Right kidney (tissue), 1 donor: ENCODE measurements at regions not wholly inside any gene's neighbourhood (a gene's known extent, or its start where the extent isn't known, plus 50 kb on each side); places are given as distances from the start of the nearest gene placed in this dataset.

Source experiments
- DNase-seq: peaks from one replicate; pipeline ENCODE4 v3.0.0-alpha.2; 2016

DNA sequence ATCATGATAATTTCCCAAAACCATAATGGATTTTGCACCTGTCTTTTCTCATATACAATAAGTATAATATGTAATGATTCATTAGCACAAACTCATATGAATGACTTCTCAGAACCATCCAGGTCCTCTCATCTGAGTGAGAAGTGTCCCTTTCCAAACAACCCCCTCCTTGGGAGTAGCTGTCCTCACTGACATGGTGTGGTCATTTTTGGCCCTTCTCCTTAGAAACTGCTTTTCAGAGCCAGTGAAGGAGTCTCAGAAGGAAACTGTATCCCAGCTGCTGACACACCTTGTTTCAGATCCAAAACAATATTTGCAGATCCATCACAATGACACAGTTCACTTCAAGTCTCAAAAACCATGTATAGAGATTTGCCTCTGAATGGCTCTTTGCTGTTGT is 95.5 kb downstream of the MIS18A start:
- DNase-seq: no peak

DNA sequence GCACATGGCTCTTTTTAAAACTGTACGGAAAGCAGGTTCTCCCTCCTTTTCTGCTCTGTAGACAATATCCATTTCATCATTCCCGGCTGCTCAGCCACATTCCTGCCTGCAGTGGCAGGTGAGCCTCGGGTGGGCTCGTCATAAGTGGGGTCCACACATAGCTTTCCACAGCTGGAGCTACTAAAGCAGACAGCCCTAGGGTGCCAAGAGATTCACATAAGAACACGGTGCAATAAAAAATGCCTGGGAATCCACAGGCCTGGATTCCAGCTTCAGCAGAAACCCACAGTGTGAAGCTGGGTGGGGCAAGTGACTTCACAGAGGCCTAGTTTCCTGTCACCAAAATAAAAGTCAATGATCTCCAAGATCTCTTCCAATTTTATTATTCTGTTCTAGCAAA is 96.4 kb downstream of the MIS18A start:
- no peak for DNase-seq

DNA sequence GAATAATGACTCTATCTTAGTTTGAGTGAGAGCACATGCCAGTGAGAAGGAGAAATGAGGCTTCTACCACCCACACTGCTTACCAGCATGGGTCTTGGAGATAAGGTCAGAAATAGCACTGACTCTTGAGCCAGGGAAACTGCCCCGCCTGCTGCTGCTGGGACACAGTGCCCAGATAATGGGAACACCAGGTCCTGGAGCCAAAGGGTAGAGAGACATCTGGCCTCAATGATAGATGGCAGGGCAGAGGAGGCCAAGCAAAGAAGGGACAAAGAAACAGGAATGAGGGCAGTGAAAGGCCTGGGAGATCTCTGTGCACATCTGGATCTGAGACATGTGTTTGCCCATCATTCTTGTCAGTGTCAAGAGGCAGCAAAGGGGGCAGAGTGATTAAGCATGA is 97.4 kb downstream of the MIS18A start:
- DNase-seq: no peak

DNA sequence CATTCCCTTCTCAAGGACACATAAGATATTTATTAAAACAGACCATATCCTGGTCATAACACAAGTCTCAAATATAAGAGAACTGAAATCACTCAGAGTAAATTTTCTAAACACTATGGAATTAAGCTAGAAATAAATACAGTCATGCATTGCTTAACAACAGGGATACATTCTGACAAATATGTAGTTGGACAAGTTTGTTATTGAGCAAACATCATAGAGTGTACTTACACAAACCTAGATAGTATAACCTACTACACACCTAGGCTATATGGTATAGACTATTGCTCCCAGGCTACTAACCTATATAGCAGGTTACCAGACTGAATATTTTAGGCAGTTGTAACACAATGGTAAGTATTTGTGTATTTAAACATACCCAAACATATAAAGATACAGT is 104.0 kb downstream of the MIS18A start:
- DNase-seq: no peak

DNA sequence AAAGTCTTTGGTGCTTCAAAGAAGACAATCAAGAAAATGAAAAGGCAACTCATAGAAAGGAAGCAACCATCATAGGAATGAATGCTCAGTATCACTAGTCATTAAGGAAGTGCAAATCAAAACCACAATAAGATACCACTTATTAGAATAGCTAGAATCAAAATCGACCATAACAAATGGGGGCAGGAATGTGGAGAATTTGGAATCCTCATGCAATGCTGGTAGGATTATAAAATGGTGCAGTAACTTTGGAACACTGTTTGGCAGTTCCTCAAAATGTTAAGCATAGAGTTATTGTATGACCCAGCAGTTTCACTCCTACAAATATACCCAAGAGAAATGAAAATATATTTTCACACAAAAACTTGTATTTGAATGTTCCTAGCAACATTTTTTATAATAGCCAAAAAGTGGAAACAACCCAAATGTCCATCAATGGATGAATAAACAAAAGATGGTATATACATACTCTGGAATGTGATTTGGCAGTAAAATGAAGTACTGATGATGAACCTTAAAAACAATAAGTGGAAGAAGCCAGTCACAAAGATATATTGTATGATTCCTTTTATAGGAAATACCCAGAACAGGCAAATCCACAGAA is 105.6 kb downstream of the MIS18A start:
- no peak for DNase-seq

DNA sequence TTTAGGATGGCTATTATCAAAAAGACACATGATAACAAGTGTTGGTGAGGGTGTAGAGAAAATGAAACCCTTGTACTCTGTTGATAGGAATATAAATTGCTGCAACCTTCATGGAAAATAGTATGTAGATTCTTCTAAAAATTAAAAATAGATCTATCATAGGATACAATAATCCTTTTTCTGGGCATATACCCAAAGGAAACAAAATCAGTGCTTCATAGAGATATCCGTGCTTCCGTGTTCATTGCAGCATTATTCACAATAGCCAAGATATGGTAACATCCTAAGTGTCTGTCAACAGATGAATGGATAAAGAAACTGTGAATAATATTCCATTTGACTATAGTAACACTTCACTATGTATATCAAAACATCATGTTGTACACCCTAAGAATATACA is 106.7 kb downstream of the MIS18A start:
- no peak for DNase-seq

DNA sequence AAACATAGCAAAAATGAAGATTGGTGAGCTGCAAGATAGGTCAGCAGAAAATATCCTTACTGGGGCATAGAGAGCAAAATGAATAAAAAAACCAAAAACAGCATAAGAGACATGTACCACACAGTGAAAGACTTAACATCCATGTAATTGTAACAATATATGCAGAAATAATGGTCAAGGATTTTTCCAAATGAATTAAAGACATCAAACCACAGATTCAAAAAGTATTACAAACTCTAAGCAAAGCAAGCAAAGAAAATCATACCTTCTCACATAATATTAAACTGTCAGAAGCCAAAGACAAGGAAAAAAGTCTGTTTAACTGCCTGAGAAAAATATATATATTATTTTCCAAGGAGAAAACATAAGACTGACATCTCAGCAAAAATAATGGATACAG is 111.3 kb downstream of the MIS18A start:
- DNase-seq: no peak

DNA sequence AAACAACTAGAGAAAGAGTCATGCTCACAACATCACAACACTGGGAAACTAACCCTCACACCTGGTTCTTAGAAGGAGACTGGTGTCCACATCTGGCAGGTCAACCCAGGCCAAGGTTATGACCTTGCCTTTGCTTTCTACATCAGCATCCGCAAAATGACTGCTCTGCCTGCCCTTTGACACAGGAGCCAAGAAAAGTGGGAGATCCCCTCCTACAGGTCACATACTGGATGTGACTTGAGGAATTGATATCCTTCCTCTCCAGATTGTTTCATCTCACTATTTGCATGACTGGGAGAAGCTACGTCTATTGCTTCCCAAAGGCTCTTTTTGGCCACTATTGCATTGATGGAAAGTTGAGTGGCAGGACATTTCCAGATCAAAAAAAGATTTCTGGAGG is 115.5 kb downstream of the MIS18A start:
- DNase-seq: no peak

DNA sequence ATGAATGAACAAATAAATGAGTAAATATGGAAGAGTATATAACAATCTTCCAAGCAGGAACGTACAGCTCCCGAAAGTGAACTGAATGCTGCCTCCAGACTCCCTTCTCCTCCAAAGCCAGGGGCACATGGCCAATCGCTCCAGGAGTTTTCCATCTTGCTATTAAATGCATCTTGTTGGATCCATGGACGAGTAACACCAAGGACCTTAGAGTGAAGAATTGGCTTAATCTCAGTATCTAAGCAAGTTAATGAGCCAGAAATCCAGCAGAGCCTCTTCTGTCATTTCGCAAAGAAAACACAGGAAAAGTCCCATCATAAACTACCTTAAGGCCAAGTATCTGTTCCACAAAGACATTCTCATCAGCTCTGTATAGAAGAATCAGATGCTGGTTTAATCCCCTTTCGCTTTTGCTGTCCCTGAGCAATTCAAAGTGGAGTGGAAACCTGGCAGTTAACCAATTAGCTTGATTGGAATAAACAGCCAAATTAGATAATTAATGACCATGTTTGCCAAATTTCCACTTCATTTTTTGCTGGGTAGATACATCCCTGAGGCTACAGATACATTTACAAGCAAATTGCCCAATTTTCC is 116.0 kb downstream of the MIS18A start:
- no peak for DNase-seq

DNA sequence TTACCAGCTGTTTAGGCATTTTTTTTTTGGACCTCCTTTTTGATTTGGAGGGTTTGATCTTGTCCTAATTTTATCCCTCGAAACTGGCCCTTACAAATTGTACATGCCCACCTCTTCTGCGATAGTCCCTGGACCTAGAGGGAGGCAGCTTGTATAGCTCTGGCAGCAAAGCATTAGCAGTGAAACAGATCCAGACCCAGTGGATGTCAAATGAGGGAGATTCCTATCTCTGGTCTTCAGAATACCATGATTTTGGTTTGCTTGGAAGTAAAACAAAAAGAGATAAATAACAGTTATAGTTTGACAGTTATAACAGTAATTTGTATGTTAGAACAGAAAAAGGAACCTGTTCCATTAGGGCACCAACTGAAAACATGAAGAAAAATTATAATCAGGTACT is 123.6 kb downstream of the MIS18A start:
- DNase-seq: no peak

DNA sequence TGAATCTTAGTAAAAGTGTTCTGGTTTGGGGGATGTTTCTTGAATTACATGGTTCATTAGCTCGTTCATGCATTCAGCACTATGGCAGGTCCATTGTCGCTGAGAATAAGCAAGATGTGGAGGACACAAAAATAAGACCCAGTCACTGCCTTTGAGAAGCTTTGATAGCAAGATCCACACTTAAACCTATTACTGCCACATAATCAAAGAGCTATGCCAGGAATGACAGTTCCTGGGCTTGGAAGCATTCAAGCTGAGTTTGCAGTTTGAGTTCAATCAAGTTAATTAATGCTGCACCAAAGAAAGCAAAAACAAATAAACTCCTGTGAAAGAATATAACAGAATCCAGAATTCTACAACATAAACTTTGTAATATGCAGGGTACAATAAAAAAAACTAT is 131.8 kb downstream of the MIS18A start:
- DNase-seq: no peak

DNA sequence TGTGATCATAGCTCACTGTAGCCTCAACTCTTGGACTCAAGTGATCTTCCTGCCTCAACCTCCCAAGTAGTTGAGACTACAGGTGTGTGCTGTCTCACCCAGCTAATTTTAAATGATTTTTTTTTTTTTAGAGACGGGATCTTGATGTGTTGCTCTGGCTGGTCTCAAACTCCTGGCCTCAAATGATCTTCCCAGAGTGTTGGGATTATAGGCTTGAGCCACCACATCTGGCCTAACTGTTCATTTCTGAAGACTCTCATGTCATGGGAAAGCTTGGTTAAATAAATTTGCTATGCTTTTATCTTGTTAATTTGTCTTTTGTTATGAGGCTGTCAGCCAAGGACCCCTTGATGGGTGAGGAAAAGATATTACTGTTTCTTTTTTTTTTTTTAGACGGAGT is 134.0 kb downstream of the MIS18A start:
- DNase-seq: no peak

DNA sequence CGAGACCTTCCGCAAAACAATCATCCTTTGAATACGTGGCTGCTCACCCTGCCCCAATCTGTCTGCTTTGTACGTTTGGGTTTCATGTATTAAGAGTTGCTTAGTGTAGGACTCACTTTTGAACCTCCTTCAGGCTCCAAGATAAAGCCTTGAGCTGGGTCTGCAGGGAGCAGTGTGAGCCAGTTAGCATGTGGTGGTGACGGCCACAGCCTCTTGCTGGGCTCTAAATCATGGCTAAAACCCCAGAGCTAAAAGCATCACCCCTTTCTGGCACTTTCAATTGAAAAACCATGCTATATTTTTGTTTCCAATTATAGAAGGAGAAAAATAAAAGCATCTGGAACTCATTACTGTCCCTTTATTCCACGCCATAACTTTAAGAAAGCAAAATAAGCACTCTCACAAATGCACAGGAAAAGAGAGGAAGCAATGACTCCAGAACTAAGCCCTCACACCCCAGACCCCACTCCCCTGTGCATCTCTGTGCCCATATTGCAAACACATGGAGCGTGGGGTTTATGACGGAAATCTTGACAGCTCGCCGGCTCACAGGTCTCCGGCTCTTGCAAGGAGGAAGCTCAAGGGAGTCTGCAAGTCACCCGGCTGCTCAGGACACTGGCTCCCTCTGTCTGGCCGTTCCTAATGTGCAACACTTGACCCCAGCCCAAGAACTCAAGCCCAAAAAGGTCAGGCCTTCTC is 135.5 kb downstream of the MIS18A start:
- peak; percentile 29 for DNase-seq

DNA sequence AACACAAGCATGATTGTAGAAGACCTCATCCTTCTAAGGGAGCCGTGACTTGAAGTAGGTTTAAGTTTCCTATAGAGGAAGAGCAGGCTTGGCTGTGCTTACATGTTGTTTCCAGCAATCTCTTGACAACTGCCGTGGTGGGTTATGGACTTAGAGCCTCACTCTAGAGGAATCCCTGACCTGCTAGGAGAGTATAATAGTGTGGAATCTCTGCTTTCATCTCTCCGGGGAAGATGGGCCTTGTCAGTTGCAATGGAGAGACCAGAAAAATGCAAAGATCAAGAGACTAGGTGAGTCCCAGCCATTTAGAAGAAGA is 137.6 kb downstream of the MIS18A start:
- no peak for DNase-seq

DNA sequence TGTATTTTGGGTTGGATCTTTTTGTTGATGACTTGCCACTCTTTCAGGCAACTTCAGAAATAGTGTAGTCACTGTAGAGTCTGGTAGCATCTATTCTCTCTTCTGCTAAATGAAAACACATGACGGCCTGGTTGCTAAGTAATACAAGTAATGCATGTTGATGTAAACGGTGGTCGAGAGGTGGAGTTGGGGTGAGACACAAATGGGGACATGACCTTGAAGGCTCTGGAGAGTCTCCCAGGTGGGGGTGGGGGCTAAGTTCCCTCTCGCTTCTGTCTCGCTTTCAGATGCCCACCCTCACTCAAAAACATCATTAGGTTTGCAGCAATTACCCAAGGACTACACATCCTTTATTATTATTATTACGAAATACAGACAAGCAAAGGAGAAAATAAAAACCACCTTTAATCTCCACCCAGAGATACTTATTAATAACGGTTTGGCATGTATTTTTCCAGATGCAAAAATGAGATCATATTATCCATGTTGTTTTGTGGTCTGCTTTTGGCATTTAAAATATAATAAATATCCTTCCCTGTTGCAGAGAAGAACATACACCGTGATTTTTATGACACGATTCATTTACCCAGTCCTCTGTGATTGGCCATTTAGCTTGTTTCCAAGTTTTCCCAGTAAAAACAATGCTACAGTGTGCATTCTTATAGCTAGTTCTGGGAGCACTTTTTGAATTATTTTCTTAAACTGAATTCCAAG is 138.1 kb downstream of the MIS18A start:
- no peak for DNase-seq

DNA sequence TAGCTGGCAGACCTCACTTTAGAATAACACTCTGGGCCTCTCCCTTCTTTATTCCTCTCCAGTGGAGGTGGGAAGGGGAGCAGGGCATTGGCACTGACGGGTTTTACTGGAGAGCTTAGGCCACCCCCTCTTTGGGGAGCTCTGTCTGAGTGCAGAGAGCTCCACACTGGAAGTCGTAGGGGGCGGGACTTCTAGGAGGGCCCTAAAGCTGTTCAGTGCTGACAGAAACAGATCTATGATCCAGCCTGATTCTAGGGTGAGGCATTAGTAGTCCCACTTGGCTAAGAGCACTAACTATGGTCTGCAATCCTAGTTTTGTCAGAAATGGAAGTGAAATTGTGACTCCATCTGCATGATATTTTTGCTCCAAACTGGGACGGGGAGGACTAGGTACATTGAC is 138.7 kb downstream of the MIS18A start:
- no peak for DNase-seq

DNA sequence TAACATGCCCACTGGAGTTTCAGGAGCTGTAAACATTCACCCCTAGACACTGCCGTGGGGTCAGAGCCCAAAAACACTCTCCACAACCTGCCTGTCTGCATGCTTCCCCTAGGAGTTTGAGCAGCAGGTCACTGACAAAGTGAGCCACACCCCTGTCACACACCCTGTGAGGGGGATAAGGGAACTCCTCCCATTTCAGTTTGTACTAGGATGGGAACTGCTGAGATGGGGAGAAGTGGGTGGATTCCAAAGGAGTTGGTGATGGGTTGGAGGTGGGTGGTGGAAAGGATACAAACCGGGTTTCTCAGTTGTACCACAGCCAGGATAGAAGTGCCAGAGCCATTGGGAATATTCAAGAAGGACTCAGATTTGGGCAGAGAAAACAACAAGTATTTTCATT is 140.2 kb downstream of the MIS18A start:
- no peak for DNase-seq

DNA sequence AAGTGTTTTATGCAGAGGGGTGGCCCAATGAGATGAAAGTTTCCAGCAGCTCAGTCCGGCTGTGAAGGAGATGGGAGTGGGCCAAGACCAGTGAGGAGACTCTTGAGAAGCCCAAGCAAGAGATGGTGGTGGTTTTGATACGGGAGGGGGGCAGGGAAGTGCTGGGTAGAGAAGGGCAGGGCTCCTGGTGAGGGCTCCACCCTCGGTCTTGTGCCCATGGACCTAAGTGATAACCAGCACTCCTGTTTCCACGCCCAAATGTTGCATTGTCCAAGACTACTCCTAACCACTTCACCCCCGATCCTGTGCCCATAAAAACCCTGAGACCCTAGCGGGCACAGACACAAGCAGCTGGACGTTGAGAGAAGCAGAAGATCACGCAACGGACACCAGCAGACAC is 140.9 kb downstream of the MIS18A start:
- no peak for DNase-seq

DNA sequence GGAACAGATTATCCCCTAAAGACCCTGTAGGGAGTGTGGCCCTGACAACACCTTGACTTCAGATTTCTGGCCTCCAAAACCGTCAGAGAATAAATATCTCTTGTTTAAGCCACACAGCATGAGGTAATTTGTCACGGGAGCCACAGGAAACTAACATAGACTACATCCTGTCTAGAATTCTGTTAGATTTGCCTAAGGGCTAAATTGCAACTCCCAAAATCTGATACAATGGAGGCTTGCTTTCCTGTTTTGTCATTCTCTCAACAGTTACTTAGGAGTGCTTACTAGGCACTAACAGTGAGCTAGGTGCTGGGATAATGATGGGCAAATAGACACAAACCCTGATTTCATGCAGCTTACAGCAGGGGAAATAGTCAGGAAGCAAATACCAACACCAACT is 141.6 kb downstream of the MIS18A start:
- DNase-seq: no peak

DNA sequence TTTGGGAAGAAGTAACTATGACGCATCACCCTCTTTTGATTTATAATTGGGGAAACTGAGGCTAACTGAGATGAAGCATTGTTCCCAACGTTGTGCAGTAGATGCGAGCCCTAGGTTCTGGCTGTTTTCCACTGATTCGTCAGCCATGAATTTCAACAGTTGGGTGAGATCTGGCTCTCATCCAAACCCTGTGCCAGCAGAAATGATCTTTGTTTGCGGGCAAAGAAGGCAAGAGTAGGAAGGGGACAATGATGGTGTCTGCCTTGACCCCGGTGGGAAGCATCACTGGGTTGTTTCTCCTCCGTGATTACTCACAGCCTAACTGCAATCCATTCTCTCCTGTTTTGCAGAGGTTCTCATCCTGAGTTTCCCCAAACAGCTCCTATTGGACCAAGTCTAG is 142.3 kb downstream of the MIS18A start:
- no peak for DNase-seq

DNA sequence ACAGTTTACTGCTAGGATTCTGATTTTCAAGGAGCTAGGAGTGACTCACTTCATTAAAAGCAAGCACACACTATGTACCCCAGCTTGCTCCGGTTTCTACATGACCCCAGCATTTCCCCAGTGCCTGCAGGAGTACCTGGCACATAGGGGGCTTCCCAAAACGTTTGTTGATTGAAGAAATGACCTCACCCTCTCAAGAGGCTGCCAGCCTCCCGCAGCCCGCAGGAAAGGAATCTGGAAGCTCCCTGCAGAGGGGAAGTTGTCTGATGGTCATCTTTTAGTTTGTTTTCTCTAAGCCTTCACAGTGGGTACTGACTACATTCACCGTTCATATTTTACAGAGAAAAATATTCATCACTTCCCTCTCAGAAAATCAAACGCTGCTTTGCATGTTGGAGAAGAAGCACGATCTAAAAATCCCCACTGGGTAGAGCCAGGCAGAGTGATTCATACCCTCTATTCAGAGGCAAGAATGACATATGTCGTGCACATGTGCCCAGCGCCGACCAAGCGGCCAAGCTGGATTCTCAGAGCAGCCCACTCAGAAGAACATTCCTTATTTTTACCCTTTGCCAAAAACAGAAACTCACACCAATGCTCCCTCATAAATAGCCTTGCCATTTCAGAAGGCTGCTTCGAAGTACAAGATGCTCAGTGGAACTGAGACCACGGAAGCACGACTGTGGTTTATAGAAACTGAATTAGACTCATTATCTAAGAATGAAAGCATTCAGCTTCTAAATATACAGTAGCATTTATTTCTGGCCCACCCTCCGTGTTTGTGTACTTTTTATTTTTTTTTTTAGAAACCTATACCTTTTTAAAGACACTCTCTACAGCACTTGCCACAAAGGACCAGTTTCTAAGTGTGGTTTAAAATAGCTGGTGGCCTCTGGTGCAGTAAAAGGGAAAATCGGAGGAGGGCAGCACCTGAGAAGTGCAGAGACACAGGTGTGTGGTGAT is 143.2 kb downstream of the MIS18A start:
- no peak for DNase-seq

DNA sequence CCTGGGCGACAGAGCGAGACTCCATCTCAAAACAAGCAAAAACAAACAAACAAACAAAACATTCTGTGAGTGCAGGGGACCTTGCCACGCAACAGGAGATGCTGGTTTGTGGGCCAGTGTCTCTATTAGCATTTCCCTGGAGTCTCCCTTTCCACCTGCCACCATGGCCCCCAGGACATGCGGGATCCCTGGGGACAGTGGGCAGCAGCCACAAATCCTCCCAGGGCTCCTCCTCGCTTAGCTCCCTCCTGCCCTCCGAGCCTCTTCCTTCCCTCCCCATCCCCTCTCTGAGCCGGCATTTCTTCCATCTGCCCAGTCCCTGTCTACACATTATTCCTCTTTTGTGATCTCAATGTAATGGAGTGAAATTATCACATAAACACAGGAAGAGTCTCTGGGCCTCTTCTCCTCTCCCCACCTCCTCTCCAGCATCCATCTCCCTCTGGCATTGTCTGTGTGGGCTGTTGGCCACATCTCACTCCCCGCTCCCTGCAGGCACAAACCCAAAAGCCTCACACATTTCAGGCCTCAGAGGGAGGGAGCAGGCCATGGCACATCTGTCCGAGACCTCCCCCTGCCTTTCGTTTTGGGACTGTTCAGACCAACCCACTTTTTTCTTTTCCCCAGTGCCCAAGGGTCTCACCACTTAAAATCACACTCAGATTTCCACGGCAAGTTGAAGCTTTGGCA is 144.3 kb downstream of the MIS18A start:
- DNase-seq: no peak
